Testis (tissue), 2 donors: ENCODE measurements at regions not wholly inside any gene's neighbourhood (a gene's known extent, or its start where the extent isn't known, plus 50 kb on each side); places are given as distances from the start of the nearest gene placed in this dataset.

Source experiments
- CTCF ChIP-seq, 3 experiments: fragments of 450-650 bp in 2 of 3; fragments of 200-600 bp in 1 of 3; sonication (generic) in 1 of 3; IDR thresholded peaks; one replicate each; pipeline ENCODE4 v1.5.1; 2016 to 2019; ENCODE audit warnings: antibody characterized with exemption in 3 of 3, mild to moderate bottlenecking in 2 of 3, moderate library complexity in 1 of 3
- POLR2A ChIP-seq: fragments of 450-650 bp; IDR thresholded peaks from one replicate; pipeline ENCODE4 v1.6.1; 2017; ENCODE audit warnings: antibody characterized with exemption, mild to moderate bottlenecking, moderate library complexity

- TF ChIP-seq CTCF (IDR thresholded peaks at IDR 0.05) (no peak), POLR2A (no peak)
Measured at GRCh38 chr18:28792404-28793086, 615.6 kb upstream of the CDH2 start.
